Effector CD8-positive, alpha-beta T cell (primary cell): ENCODE measurements at regions not wholly inside any gene's neighbourhood (a gene's known extent, or its start where the extent isn't known, plus 50 kb on each side); places are given as distances from the start of the nearest gene placed in this dataset.
"Not testable (repeated sequence)": the region's sequence is repeated elsewhere in the genome, so short reads cannot be mapped to it uniquely, and the experiment has no call there.

Experiments used
- DNase-seq: peaks from one replicate; lab custom pipeline; 2025; lab: John Stamatoyannopoulos, UW

DNA sequence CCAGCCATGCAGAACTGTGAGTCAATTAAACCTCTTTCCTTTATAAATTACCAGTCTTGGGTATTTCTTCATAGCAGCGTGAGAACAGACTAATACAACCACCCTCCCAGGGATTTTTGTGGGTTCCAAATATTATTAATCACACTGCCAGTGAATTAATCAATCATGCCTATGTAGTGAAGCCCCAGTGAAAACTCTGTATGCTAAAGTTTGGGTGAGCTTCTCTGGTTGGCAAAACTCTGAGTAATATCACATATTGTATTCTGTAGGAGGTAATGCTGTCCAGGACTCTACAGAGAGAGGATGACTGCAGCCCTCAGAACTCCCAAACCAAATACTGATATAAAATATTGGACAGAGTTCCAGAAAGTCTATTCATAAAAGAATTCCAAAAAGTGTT lies 216.9 kb downstream of the RPAP3 start:
- no peak for DNase-seq

DNA sequence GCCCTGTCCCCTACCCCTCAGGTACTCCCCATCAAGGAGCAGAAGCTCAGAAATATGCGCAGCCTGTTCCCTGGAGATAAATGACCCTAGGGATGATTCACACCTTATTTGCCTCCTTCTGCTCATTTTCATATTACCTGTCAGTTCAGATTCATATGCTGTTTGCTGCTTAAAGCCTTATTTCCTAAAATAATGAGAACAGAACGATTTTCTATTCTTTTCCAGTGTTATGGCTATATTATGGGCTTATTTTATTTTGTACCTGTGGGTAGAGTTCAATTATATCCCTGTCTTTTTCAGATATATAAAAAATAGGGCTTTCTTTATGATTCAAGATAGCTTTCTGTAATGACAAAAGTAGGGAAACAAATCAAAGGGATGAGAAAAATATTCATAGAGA lies 224.8 kb downstream of the RPAP3 start:
- DNase-seq: no peak

DNA sequence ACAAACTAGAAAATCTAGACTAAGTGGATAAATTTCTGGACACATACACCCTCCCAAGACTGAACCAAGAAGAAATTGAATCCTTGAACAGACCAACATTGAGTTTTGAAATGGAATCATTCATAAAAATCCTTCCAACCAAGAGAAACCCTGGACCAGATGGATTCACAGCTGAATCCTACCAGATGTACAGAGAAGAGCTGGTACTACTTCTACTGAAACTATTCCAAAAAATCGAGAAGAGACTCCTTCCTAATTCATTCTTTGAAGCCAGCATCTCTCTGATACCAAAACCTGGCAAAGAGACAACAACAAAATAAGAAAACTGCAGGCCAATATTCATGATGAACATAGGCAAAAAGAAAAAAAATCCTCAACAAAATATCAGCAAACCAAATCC lies 227.4 kb downstream of the RPAP3 start:
- no peak for DNase-seq

DNA sequence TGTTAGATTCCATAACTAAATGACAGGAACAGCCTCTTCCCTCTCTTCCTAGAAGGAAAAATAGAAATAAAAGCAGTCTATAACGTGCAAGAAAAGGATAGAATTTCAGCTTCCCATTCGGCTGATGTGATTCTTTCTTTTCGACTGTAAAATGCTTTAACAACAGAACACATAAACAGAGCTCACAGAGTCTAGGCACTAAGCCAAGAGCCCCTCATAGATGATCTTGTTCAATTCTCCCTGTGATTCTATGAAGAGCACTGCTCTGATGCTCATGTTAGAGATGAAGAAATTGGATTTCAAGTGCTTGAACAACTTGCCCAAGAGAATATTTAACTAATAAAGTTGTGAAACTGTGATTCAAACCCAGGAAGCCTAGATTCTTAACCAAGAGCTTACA lies 232.7 kb downstream of the RPAP3 start:
- no peak for DNase-seq

DNA sequence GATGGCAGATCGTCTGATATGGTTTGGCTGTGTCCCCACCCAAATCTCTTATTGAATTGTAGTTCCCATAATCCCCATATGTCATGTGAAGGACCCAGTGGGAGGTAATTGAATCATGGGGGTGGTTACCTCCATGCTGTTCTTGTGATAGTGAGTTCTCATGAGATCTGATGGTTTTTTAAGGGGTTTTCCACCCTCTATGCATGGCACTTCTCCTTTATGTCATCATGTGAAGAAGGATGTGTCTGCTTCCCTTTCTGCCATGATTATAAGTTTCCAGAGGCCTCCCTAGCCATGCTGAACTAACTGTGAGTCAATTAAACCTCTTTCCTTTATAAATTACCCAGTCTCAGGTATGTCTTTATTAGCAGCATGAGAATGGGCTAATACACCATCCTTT lies 235.5 kb downstream of the RPAP3 start:
- DNase-seq: not testable (repeated sequence)

DNA sequence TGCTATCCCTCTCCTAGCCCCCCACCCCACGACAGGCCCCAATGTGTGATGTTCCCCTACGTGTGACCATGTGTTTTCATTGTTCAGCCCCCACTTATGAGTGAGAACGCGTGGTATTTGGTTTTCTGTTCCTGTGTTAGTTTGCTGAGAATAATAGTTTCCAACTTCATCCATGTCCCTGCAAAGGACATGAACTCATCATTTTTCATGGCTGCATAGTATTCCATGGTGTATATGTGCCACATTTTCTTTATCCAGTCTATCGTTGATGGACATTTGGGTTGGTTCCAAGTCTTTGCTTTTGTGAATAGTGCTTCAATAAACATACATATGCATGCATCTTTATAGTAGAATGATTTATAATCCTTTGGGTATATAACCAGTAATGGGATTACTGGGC lies 241.9 kb downstream of the RPAP3 start:
- DNase-seq: not testable (repeated sequence)

DNA sequence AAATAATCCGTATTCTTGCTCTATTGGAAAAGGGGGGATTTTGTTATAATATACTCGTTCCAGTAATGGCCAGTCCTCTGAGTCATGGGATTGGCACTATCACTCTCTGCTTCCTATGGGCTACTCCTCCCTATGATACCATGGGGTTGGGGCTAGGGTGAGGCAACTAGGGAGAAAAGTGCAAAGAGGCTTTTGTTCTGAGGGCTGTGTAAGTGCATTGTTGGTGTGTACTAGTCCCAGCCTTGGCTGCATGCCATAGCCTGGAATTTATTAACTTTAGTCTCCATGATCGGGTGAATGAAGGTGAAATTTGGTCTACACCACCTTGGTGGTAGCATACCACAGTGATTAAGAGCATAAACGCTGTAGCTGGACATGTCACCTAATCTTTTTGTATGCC lies 247.6 kb downstream of the RPAP3 start:
- no peak for DNase-seq

DNA sequence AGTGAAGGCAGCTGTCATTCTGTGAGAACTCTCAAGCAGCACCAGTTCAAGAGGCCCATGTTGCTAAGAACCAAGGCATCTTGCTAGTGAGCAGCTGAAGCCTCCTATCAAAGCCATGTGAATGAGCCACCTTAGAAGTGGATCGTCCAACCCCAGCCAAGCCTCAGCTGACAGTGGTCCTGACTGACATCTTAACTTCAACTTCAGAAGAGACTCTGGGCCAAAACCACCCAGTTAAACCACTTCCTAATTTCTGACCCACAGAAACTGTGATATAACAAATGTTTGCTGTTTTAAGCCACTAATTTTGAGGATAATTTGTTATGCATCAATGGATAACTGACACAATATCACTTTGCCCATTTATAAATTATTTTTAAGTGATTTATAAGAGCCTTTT lies 256.0 kb downstream of the RPAP3 start:
- no peak for DNase-seq

DNA sequence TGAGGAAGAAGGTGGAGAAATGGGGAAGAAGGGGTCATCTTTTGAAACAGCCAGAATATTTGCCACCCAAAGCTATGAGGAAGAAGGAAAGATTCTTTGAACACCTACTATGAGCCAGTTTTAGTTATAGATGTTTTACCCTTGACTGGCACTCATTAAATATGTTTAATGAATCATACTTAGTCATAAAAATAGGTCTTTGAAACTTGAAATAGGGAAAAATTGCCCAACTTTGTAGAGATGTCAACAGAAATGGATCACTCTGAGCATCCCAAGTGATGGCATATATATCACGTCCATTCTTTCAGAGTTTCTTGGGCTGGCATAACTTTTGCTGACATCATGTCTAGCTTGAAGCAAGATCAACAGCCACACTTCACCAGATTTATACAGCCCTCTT lies 263.5 kb downstream of the RPAP3 start:
- DNase-seq: no peak

DNA sequence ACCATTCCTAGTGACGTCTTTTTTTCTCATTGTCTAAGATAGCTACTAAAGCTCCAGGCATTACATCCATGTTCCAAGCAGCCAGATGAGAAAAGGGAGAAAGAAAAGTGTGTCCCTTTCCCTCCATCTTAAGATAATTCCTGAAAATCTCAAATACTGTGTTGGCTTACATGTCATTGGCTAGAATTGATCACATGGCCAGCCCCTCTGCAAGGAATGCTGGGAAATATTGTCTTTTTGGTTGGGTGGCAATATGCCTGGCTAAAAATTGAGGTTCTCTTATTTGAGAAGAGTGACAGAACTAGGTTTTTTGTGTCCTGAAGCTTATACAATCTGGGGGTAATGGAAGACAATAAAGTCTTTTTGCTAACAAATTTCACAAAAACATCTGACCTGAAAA lies 264.3 kb downstream of the RPAP3 start:
- no peak for DNase-seq

DNA sequence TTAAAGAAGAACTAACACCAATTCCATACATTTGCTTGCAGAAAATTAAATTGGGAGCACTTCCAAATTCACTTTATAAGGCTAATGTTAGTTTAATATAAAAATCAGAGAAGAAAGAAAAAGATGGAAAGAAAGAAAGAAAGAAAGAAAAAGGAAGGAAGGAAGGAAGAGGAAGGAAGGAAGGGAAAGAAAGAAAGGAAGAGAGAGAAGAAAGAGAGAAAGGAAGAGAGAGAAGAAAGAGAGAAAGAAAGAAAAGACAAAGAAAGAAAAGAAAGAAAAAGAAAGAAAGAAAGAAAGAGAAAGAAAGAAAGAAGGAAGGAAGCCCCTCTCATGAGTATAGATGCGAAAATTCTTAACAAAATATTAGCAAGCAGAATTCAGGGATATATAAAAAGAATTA lies 267.7 kb downstream of the RPAP3 start:
- no peak for DNase-seq

DNA sequence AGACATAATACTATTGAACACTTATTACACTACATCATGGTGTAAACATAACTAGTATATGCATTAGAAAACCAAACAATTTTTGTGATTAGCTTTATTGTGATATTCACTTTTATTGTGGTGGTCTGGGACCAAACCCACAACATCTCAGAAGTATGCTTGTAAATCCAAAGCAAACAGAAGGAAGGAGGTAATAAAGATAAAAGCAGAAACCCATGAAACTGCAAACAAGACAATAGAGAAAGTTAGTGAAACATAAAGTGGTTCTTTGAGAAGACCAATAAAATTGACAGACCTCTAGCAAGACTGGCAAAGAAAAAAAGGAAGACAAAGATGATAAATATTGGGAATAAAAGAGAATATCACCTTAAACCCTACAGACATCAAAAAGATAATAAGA lies 268.3 kb downstream of the RPAP3 start:
- no peak for DNase-seq

DNA sequence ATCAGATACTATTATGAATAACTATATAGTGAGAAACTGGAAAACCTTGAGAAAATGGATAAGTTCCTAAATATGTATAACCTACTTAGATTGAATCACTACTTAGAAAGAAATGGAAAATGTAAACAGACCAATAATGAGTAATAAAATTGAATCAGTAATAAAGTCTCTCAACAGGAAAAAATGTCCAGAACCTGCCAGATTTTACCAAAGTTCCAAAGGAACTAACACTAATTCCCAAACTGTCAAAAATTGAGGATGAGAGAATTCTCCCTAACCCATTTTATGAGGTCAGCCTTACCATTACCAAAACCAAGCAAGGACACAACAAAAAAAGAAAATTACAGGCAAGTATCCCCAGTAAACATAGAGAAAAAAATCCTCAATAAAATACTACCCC lies 272.0 kb downstream of the RPAP3 start:
- no peak for DNase-seq

DNA sequence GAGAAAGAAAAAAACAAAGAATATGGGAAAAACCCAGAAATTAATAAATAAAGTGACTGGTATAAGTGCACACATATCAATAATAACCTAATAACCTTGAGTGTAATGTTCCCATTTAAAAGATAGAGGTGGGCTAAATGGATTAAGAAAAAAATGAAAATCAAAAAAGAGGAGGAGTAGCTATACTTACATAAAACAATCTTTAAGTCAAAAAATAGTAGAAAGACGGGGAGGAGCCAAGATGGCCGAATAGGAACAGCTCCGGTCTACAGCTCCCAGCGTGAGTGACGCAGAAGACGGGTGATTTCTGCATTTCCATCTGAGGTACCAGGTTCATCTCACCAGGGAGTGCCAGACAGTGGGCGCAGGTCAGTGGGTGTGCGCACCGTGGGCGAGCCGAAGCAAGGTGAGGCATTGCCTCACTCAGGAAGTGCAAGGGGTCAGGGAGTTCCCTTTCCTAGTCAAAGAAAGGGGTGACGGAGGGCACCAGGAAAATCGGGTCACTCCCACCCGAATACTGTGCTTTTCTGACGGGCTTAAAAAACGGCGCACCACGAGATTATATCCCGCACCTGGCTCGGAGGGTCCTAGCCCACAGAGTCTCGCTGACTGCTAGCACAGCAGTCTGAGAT lies 279.0 kb downstream of the RPAP3 start:
- not testable (repeated sequence) for DNase-seq

DNA sequence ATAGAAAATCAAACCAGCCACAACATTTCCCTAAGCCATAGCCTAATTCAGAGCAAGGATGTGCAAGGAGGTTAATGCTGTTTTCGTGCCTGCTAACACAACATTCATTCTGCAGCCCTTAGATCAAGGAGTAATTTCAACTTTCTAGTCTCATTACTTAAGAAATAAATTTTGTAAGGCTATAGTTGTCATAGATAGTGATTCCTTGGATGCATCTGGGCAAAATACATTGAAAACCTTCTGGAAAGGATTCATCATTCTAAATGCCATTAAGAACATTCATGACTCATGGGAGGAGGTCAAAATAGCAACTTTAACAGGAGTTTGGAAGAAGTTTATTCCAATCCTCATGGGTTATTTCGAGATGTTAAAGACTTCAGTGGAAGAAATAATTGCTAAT lies 283.2 kb downstream of the RPAP3 start:
- DNase-seq: no peak

DNA sequence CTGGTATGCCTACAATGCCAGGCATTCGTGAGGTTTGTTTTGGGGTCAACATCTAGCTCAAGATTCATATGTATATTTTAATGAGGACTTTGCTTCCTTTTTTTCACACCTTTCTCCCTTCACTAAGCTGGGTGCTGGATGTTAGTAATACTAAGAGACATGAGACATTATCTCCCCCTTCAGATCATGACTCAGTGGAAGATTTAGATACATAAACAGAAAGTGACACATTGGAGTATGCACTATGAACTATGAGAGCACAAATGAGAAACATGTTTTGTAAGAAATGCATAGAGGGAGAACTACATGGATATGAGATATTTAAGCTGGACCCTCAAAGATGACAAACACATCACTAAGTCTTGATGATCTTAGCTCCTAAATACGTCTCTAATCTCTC lies 286.3 kb downstream of the RPAP3 start:
- no peak for DNase-seq

DNA sequence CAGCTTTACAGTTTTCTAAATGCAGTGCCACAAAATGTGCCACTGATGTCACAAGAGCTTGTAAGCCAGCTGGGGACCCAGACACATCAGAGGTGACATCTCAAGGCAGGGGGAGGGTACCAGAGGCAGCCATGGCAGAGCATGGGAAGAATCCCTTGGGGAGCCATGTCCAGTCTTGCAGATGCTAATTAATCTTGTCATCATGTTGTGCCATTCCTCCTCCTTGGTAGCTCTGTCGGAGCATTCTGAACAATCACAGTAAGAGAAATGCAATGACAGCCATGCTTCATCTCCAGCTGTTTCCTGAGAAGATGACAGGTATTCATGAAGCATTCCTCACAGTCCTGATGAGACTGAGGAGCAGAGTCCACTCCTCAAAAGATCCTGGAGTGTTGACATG lies 287.9 kb downstream of the RPAP3 start:
- no peak for DNase-seq

DNA sequence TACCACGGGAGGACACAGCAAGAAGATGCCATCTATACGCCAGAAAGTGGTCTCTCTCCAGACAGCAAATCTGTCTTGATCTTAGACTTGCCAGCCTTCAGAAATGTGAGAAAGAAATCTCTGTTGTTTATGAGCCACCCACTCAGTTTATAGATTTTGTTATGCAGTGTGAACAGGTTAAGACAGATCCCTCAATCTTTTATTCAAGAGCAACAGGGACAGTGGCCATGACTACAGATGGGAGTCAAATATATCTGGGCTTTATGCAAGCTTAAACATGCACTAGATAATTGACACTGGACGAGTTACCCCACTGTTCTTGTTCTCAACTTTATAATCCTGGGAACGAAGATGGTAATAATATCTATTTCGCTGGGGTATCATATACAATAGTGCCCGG lies 288.7 kb downstream of the RPAP3 start:
- no peak for DNase-seq

DNA sequence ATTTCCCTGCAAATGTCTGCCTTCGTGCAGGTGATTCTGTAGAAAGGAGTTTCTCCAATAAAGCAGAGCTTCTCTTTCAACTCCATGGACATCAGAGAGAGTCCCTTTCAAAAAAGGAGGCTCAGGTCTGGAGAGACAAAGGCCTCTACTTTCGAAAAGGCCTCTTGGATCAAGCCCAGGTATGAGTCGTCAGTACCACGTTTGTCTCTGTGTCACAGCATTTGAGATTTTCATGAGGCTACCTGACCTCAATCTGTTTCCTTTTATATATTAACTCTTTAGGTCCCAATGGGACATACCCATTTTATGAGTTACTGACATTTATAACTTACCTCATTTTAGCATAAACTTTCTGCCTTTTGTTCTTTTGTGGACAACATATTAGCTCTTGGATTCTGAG lies 290.8 kb downstream of the RPAP3 start:
- DNase-seq: no peak

DNA sequence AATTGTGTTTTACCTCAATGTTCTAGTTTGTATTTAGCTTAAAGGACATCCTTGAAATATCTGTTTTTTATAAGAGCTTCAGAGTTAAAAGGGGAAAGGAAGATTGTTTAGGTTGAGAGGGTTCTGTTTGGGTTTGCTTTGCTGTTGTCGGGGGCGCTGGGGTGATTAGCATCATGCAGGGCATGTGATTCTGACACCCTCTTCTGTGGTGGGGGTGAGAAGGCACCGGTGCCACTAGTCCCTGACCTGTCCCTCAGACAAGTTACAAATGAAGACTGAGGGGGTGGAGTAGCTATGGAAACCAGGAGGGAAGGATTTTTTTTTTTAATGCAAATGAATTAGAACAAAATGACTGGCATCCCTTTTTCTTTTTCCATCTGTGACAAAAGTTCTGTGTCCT lies 291.3 kb downstream of the RPAP3 start:
- DNase-seq: no peak

DNA sequence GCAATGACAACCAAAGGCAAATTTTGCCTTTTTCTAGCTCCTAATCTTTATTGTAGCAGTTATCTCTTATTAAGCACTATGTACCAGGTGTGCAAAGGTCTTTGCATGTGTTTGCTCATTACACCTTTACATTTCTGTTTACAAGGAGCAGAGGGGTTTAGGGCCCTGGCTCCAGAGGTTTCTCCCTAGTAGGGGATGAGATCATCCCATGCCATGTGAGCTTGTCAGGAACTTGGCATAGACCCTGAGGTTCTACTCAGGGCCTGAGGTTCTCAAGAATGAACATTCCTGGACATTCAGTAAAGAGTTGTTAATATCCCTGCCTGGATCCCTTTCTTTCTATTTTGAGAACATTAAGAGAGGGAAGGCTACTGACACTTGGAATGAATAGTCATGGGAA lies 292.0 kb downstream of the RPAP3 start:
- DNase-seq: no peak

DNA sequence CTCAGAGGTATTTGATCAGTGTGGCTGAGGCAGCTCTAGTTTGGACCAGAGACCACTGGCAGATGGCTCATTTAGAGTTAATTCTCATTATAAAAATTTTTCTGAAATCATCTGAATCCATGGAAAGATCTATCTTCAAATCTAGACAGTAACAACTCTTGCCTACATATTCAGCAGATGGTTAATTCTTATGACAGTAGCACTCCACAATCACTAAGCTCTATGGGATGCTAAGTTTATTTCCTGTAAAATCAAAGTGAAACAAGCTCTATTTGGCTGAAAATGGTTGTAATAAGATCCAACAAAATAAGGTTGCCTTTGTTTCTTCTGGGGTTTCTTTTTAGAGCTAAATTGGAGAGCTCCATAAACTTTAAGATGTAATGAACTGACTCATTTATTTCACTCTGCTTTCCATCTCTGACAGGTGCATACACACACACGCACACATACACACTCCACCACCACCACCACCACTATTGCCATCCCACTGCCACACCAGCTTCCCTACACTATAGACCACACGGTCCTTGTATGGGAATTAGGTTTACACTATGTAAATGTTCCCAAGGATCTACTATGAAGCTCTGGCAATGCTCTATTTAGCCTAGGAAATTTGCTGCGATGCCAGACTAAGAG lies 293.1 kb downstream of the RPAP3 start:
- no peak for DNase-seq

DNA sequence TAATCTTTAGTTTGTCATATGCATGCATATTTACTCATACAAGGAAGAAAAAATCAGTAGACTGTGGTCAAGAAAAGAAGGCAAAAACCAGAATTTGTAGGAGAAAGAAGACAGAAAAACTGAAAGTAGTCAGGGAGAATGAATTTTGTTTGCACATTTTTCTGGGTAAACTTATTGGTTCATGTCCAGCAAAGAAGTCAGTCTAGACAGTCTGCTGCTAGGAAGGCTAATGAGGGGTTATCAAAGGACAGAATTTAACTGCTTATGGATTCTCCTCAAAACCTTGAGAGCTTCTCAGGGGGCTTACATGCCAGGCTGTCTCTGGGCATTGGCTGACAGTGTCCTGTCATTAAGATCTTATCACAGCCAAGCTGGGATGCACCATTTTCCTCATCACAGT lies 293.9 kb downstream of the RPAP3 start:
- no peak for DNase-seq

DNA sequence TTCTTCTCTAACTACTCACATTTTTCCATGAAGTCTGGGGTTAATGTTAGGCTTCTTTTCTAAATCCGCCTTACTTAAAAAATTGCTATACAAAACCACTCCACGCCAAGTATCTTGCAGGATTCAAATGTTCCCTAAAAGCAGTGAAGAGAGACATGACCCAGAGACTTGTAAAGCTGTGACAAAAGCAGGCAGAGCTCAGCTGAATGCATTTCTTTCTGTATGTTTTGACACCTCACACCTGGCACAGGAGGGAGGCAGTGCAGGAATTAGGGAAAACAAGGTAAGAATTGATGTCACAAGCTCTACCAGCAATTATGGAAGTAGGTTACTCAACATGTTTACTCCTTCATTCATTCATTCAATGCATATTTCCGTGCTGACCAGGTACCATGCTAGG lies 295.0 kb downstream of the RPAP3 start:
- DNase-seq: no peak
